SK-N-SH treated with all-trans-retinoic acid at 6 μM for 48 hours (cell line): ENCODE measurements at regions not wholly inside any gene's neighbourhood (a gene's known extent, or its start where the extent isn't known, plus 50 kb on each side); places are given as distances from the start of the nearest gene placed in this dataset.

ENCODE experiments used
- ATAC-seq: fragments of 200-7000 bp; cut with Tn5 transposase; 3 replicates; pipeline ENCODE4 v1.9.1; 2020; ENCODE audit warnings: mild to moderate bottlenecking, moderate library complexity
- ARNTL ChIP-seq: fragments of 450-650 bp; formaldehyde crosslinking; IDR thresholded peaks from 2 replicates; pipeline ENCODE4 v1.5.0; 2020; ENCODE audit warnings: low read depth, mild to moderate bottlenecking, moderate library complexity, borderline replicate concordance
- BACH2 ChIP-seq: fragments of 250-450 bp; sonication (Bioruptor Pico); IDR thresholded peaks from 2 replicates; pipeline ENCODE4 v1.9.0; 2021; ENCODE audit warnings: mild to moderate bottlenecking, borderline replicate concordance
- ESRRG ChIP-seq: fragments of 250-450 bp; sonication (Bioruptor Pico); IDR thresholded peaks from 2 replicates; pipeline ENCODE4 v1.6.1; 2021; ENCODE audit warnings: mild to moderate bottlenecking
- GLIS3 ChIP-seq: fragments of 250-450 bp; sonication (Bioruptor Pico); IDR thresholded peaks from 2 replicates; pipeline ENCODE4 v1.5.0; 2020; ENCODE audit warnings: mild to moderate bottlenecking, moderate library complexity
- ISL1 ChIP-seq: fragments of 250-450 bp; sonication (Bioruptor Pico); IDR thresholded peaks from 2 replicates; pipeline ENCODE4 v2.1.2; 2022; ENCODE audit warnings: mild to moderate bottlenecking, moderate library complexity
- OSR1 ChIP-seq: fragments of 250-450 bp; sonication (Bioruptor Pico); IDR thresholded peaks from 2 replicates; pipeline ENCODE4 v1.8.0; 2022; ENCODE audit warnings: moderate library complexity, mild to moderate bottlenecking, inconsistent platforms
- RARB ChIP-seq: fragments of 250-450 bp; sonication (Bioruptor Pico); IDR thresholded peaks from 2 replicates; pipeline ENCODE4 v1.8.0; 2021; ENCODE audit warnings: mild to moderate bottlenecking, moderate library complexity
- SNAI2 ChIP-seq: fragments of 250-450 bp; sonication (Bioruptor Pico); IDR thresholded peaks from 2 replicates; pipeline ENCODE4 v1.5.0; 2020; ENCODE audit warnings: mild to moderate bottlenecking, moderate library complexity
- TCF4 ChIP-seq: fragments of 250-450 bp; sonication (Bioruptor Pico); IDR thresholded peaks from 2 replicates; pipeline ENCODE4 v1.8.0; 2021; ENCODE audit warnings: mild to moderate bottlenecking, moderate library complexity, borderline replicate concordance
- ZC3H10 ChIP-seq: fragments of 250-450 bp; sonication (Bioruptor Pico); IDR thresholded peaks from 2 replicates; pipeline ENCODE4 v1.5.1; 2021; ENCODE audit warnings: mild to moderate bottlenecking, moderate library complexity
- ZFP3 ChIP-seq: fragments of 250-450 bp; sonication (Bioruptor Pico); IDR thresholded peaks from 2 replicates; pipeline ENCODE4 v1.5.0; 2020; ENCODE audit warnings: mild to moderate bottlenecking, moderate library complexity
- ZFP30 ChIP-seq: fragments of 450-650 bp; formaldehyde crosslinking; IDR thresholded peaks from 2 replicates; pipeline ENCODE4 v1.5.0; 2022; ENCODE audit warnings: mild to moderate bottlenecking, moderate library complexity
- ZNF565 ChIP-seq: fragments of 450-650 bp; formaldehyde crosslinking; conservative IDR thresholded peaks from 2 replicates; pipeline ENCODE4 v1.5.0; 2020; ENCODE audit warnings: low read depth, mild to moderate bottlenecking, moderate library complexity
- ZNF70 ChIP-seq: fragments of 450-650 bp; formaldehyde crosslinking; IDR thresholded peaks from 2 replicates; pipeline ENCODE4 v1.5.0; 2020; ENCODE audit warnings: mild to moderate bottlenecking, moderate library complexity
- ZNF8 ChIP-seq: fragments of 450-650 bp; formaldehyde crosslinking; IDR thresholded peaks from 2 replicates; pipeline ENCODE4 v1.5.0; 2020; ENCODE audit warnings: mild to moderate bottlenecking, moderate library complexity
- TF ChIP-seq, protein P1 (sequence below): fragments of 250-450 bp; sonication (Bioruptor Pico); IDR thresholded peaks from 2 replicates; pipeline ENCODE4 v1.5.1; 2020; ENCODE audit warnings: low read depth, mild to moderate bottlenecking, moderate library complexity
- TF ChIP-seq, protein P2 (sequence below): fragments of 250-450 bp; sonication (Bioruptor Pico); IDR thresholded peaks from 2 replicates; pipeline ENCODE4 v1.5.0; 2020; ENCODE audit warnings: mild to moderate bottlenecking, moderate library complexity
- TF ChIP-seq, protein P3 (sequence below): fragments of 250-450 bp; sonication (Bioruptor Pico); IDR thresholded peaks from 2 replicates; pipeline ENCODE4 v1.8.0; 2020; ENCODE audit warnings: mild to moderate bottlenecking, moderate library complexity, borderline replicate concordance
- TF ChIP-seq, protein P4 (sequence below): fragments of 250-450 bp; sonication (Bioruptor Pico); IDR thresholded peaks from 2 replicates; pipeline ENCODE4 v1.8.0; 2021; ENCODE audit warnings: low read depth, mild to moderate bottlenecking, moderate library complexity, borderline replicate concordance

DNA sequence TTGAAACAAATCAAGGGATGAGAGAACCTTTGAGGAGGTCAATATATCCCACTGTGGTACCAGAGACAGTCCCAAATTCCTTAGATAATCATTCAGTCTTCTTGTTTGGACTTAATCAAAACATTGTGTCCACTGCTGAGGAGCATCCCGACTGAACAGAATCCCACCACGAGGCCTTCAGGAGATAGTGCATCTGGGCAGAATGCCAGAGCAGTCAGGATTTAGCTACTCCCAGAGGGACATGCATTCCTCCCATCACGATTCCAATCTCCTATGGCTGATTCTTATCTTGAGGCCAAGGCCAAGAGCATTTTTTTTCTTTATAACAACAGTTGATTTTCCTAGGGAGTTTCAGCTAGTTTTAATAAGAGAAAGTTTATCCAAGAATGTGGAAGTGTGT lies 87.4 kb upstream of the COX10 start:
- TF ChIP-seq BACH2 (CRISPR knock-in tag) = no peak
- TF ChIP-seq, protein P1, sequence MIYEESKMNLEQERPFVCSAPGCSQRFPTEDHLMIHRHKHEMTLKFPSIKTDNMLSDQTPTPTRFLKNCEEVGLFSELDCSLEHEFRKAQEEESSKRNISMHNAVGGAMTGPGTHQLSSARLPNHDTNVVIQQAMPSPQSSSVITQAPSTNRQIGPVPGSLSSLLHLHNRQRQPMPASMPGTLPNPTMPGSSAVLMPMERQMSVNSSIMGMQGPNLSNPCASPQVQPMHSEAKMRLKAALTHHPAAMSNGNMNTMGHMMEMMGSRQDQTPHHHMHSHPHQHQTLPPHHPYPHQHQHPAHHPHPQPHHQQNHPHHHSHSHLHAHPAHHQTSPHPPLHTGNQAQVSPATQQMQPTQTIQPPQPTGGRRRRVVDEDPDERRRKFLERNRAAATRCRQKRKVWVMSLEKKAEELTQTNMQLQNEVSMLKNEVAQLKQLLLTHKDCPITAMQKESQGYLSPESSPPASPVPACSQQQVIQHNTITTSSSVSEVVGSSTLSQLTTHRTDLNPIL (CRISPR knock-in tag) = no peak
- TF ChIP-seq, protein P2, sequence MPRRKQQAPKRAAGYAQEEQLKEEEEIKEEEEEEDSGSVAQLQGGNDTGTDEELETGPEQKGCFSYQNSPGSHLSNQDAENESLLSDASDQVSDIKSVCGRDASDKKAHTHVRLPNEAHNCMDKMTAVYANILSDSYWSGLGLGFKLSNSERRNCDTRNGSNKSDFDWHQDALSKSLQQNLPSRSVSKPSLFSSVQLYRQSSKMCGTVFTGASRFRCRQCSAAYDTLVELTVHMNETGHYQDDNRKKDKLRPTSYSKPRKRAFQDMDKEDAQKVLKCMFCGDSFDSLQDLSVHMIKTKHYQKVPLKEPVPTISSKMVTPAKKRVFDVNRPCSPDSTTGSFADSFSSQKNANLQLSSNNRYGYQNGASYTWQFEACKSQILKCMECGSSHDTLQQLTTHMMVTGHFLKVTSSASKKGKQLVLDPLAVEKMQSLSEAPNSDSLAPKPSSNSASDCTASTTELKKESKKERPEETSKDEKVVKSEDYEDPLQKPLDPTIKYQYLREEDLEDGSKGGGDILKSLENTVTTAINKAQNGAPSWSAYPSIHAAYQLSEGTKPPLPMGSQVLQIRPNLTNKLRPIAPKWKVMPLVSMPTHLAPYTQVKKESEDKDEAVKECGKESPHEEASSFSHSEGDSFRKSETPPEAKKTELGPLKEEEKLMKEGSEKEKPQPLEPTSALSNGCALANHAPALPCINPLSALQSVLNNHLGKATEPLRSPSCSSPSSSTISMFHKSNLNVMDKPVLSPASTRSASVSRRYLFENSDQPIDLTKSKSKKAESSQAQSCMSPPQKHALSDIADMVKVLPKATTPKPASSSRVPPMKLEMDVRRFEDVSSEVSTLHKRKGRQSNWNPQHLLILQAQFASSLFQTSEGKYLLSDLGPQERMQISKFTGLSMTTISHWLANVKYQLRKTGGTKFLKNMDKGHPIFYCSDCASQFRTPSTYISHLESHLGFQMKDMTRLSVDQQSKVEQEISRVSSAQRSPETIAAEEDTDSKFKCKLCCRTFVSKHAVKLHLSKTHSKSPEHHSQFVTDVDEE (CRISPR knock-in tag) = no peak
- TF ChIP-seq ZNF8 (CRISPR knock-in tag) = no peak
- TF ChIP-seq, protein P3, sequence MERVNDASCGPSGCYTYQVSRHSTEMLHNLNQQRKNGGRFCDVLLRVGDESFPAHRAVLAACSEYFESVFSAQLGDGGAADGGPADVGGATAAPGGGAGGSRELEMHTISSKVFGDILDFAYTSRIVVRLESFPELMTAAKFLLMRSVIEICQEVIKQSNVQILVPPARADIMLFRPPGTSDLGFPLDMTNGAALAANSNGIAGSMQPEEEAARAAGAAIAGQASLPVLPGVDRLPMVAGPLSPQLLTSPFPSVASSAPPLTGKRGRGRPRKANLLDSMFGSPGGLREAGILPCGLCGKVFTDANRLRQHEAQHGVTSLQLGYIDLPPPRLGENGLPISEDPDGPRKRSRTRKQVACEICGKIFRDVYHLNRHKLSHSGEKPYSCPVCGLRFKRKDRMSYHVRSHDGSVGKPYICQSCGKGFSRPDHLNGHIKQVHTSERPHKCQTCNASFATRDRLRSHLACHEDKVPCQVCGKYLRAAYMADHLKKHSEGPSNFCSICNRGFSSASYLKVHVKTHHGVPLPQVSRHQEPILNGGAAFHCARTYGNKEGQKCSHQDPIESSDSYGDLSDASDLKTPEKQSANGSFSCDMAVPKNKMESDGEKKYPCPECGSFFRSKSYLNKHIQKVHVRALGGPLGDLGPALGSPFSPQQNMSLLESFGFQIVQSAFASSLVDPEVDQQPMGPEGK (CRISPR knock-in tag) = no peak
- no peak for TF ChIP-seq ZC3H10 (CRISPR knock-in tag)
- no peak for TF ChIP-seq TCF4
- no peak for TF ChIP-seq ISL1 (CRISPR knock-in tag)
- TF ChIP-seq ZNF70 (CRISPR knock-in tag) = no peak
- TF ChIP-seq, all 23 proteins: peak for 0
- no peak for ATAC-seq

DNA sequence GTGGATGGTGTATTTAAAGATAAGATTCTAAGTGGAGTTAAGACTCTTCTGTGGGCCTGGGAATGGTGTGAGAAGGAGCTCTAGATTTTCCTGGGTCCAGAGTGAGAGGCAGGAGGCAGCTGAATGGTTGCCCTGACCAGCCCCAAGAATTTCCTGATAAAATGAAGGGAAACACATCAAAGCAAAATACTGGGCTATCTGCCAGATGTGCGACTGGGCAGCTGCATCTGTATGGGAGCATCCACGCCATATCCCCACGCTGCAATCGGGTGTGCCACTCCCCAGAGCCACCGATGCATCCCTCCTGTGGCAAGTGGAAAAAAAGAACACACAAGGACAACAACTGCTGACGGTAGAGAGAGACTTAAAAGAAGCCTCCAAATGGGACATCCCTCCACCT lies 84.3 kb upstream of the COX10 start:
- ATAC-seq = no peak
- no peak for TF ChIP-seq ISL1 (CRISPR knock-in tag)
- no peak for TF ChIP-seq ARNTL
- TF ChIP-seq ZFP30 (CRISPR knock-in tag) = no peak
- TF ChIP-seq, protein P3 (CRISPR knock-in tag) = no peak
- TF ChIP-seq ZNF565 = no peak
- TF ChIP-seq RARB (CRISPR knock-in tag) = no peak
- TF ChIP-seq, protein P1 (CRISPR knock-in tag) = no peak
- no peak for TF ChIP-seq ESRRG
- TF ChIP-seq, all 23 proteins: peak for 0

DNA sequence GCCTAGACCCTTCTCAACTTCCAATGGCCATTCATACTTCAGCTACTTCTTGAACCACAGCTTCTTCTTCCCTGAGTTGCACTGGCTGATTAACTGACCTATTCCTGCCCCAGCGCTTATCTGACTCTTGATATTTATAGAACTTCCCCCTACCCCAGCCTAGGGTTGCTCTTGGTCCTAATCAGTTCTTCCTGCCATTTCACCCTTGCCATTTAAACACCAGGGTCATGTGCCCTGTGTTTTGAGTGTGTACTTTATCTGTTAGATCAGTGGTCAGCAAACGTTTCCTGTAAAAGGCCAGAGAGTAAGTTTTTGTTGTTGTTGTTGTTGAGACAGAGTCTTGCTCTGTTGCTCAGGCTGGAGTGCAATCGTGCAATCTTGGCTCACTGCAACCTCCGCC lies 82.4 kb upstream of the COX10 start:
- no peak for ATAC-seq
- no peak for TF ChIP-seq TCF4

DNA sequence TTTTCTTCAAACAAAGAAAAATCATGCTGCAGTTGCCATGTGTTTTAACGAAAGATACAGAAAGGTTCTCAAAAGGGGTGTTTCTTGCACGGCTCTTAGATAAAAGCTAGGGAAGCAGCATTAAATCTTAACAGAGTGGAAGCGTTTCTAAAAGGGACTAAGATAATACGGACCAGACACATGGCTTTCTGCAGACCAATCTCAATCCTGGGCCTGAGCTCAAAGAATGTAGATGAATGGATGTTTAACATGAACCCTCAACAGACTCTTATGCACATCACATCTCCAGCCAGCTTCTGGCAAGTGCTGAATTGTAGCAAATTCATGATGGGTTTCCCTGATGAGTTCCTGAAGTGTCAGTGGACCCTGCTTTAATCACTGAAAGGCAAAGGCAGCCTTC lies 80.2 kb upstream of the COX10 start:
- no peak for ATAC-seq
- TF ChIP-seq SNAI2 (CRISPR knock-in tag) (no peak), ZNF565 (no peak), ZFP3 (no peak), ESRRG (no peak), ZFP30 (CRISPR knock-in tag) (no peak), GLIS3 (CRISPR knock-in tag) (no peak), OSR1 (no peak), ZNF70 (CRISPR knock-in tag) (no peak)
- TF ChIP-seq, protein P1 (CRISPR knock-in tag) = no peak
- TF ChIP-seq, protein P4, sequence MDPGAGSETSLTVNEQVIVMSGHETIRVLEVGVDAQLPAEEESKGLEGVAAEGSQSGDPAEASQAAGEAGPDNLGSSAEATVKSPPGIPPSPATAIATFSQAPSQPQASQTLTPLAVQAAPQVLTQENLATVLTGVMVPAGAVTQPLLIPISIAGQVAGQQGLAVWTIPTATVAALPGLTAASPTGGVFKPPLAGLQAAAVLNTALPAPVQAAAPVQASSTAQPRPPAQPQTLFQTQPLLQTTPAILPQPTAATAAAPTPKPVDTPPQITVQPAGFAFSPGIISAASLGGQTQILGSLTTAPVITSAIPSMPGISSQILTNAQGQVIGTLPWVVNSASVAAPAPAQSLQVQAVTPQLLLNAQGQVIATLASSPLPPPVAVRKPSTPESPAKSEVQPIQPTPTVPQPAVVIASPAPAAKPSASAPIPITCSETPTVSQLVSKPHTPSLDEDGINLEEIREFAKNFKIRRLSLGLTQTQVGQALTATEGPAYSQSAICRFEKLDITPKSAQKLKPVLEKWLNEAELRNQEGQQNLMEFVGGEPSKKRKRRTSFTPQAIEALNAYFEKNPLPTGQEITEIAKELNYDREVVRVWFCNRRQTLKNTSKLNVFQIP = no peak
- TF ChIP-seq, protein P2 (CRISPR knock-in tag) = no peak
